ENCODE measurements at regions not wholly inside any gene's neighbourhood (a gene's known extent, or its start where the extent isn't known, plus 50 kb on each side); places are given as distances from the start of the nearest gene placed in this dataset.

DNA sequence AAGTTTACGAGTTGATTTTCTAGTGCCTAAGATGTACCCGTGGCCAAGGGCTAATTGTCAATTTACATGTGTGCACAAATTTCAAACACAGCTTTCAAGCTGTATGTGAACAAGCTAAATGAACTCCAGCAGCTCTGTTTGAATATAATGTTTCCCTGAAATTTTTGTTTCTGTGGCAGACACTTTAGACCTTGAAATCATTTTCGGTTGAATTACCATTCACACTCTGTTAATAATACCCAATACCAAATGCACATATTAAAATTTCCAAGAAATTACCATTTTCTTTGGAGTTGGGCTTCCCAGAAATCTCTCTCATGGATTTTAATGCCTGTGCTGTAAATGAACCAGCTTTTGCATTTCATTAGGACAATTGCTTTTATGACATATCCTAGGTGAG, 506.1 kb upstream of the ID4 start:
- Histone ChIP-seq H3K4me1 (no peaks in the 10 kb centered on the region), H3K9ac (no peak overlapping the region), H2AFZ (no peak overlapping the region), H3K4me3 (ENCODE audit: low read depth, low read length) (no peak overlapping the region), H3K9me3 (ENCODE audit: control insufficient read depth, low read length) (no peaks in the 10 kb centered on the region), H3K27me3 (ENCODE audit: control insufficient read depth, insufficient read depth, low read length) (peaks cover 3% of the 10 kb centered on the region), H3K36me3 (ENCODE audit: control insufficient read depth, insufficient read depth, low read length) (no peaks in the 10 kb centered on the region), H3K4me2 (ENCODE audit: low read length) (no peak overlapping the region), H3K79me2 (no peaks in the 10 kb centered on the region), H3K27ac (no peak overlapping the region)
- TF ChIP-seq, protein P1, sequence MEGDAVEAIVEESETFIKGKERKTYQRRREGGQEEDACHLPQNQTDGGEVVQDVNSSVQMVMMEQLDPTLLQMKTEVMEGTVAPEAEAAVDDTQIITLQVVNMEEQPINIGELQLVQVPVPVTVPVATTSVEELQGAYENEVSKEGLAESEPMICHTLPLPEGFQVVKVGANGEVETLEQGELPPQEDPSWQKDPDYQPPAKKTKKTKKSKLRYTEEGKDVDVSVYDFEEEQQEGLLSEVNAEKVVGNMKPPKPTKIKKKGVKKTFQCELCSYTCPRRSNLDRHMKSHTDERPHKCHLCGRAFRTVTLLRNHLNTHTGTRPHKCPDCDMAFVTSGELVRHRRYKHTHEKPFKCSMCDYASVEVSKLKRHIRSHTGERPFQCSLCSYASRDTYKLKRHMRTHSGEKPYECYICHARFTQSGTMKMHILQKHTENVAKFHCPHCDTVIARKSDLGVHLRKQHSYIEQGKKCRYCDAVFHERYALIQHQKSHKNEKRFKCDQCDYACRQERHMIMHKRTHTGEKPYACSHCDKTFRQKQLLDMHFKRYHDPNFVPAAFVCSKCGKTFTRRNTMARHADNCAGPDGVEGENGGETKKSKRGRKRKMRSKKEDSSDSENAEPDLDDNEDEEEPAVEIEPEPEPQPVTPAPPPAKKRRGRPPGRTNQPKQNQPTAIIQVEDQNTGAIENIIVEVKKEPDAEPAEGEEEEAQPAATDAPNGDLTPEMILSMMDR (IDR thresholded peaks at IDR 0.05): no peak

DNA sequence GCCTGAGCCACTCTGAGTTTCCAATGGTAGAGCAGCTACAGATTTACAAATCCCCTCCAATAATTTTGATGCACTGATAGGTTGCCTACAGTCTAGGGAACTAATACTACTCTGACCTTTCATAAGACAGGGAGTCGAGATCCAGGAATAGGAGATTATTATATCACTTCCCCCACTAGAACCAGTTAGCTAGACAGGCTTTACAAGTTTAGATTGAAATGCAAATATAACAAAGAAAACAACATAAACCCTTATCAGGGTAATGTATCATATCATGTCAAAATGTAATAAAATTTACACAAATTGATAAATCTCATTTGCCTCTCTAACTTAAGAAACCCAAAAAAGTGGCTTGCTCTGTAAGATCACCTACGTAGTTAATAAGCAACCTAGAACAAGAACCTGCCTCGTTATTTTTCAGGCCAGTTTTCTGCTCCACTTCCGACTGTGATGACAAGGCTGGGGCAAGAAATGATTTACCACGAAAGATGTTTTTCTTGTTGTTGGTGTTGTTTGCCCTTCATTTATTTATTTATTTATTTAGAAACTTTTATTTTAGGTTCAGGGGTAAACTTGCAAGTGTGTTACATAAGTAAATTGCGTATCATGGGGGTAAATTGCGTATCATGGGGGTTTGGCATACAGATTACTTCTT, 504.2 kb upstream of the ID4 start:
- H3K27me3 ChIP-seq (ENCODE audit: control insufficient read depth, insufficient read depth, low read length): no peaks in the 10 kb centered on the region
- H3K4me2 ChIP-seq (ENCODE audit: low read length): no peak overlapping the region
- H3K9ac ChIP-seq: no peak overlapping the region
- no peak overlapping the region for H2AFZ ChIP-seq
- no peaks in the 10 kb centered on the region for H3K4me1 ChIP-seq
- no peaks in the 10 kb centered on the region for H3K9me3 ChIP-seq (ENCODE audit: control insufficient read depth, low read length)
- no peak overlapping the region for H3K4me3 ChIP-seq (ENCODE audit: low read depth, low read length)
- TF ChIP-seq, protein P1 (IDR thresholded peaks at IDR 0.05): no peak
- H3K79me2 ChIP-seq: no peaks in the 10 kb centered on the region
- no peak overlapping the region for H3K27ac ChIP-seq
- no peaks in the 10 kb centered on the region for H3K36me3 ChIP-seq (ENCODE audit: control insufficient read depth, insufficient read depth, low read length)

DNA sequence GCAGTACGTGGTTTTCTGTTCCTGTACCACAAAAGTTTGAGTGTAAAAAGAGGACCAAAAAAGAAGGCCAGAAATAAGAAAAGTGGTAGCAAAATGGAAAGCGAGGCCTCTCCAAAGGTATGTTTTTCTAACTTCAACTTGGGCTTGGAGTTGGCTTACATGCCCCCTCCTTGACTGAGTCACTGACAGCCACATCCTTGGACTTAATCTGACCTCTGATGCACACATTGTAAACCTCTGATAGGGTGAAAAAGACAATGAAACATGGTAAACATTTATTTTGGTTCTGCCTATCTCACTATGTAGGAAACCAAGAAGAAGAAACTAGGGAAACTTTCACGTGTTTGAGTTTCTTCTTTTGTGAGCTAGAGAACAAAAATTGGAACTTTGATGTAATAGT, 503.2 kb upstream of the ID4 start:
- Histone ChIP-seq H3K9ac (no peak overlapping the region), H3K9me3 (ENCODE audit: control insufficient read depth, low read length) (no peaks in the 10 kb centered on the region), H2AFZ (no peak overlapping the region), H3K79me2 (no peaks in the 10 kb centered on the region), H3K4me1 (no peaks in the 10 kb centered on the region), H3K4me2 (ENCODE audit: low read length) (no peak overlapping the region), H3K27me3 (ENCODE audit: control insufficient read depth, insufficient read depth, low read length) (no peaks in the 10 kb centered on the region), H3K36me3 (ENCODE audit: control insufficient read depth, insufficient read depth, low read length) (no peaks in the 10 kb centered on the region), H3K27ac (no peak overlapping the region), H3K4me3 (ENCODE audit: low read depth, low read length) (no peak overlapping the region)
- TF ChIP-seq, protein P1 (IDR thresholded peaks at IDR 0.05): no peak

DNA sequence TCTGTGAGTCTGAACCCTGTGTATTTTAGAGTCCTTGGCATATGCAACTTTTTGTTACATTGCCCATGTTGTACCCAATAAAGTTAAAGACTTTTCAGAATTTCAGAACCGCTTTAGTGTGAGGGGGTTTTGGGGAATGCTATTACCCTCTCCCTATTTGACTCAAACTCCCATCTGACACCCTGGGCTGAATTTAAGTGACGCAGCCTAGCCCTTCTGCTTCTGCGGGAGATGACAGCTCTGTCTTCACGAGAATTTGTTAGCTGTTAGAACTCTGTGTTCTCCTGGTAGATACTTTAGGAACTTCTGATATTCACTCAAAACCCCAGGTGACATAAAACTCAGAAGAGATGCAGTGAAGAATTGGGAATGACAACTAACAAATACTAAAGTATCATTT, 500.6 kb upstream of the ID4 start:
- H3K36me3 ChIP-seq (ENCODE audit: control insufficient read depth, insufficient read depth, low read length): no peaks in the 10 kb centered on the region
- no peak overlapping the region for H3K4me2 ChIP-seq (ENCODE audit: low read length)
- no peaks in the 10 kb centered on the region for H3K27me3 ChIP-seq (ENCODE audit: control insufficient read depth, insufficient read depth, low read length)
- H3K9ac ChIP-seq: no peak overlapping the region
- no peaks in the 10 kb centered on the region for H3K9me3 ChIP-seq (ENCODE audit: control insufficient read depth, low read length)
- no peak overlapping the region for H3K4me3 ChIP-seq (ENCODE audit: low read depth, low read length)
- no peak overlapping the region for H2AFZ ChIP-seq
- TF ChIP-seq, protein P1 (IDR thresholded peaks at IDR 0.05): no peak
- H3K27ac ChIP-seq: no peak overlapping the region
- no peaks in the 10 kb centered on the region for H3K4me1 ChIP-seq
- H3K79me2 ChIP-seq: no peaks in the 10 kb centered on the region

DNA sequence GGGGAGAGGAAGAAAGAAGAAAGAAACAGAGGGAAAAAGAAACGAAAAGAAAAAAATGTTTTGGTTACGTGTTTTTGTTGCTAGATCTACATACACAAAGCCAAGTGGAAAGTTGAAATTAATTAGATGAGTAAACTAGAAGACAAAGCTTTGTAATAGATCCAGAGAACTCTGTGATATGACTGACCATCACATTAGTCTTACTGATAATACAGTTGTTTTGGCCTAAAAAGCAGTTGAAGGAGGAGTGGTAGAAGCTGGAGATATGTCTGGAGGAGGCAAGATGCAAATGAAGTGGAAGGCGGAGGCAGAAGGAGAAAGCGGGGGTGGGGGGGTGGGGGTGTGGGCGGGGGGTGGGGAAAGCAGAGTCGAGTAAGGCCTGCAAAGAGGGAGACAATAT, 500.1 kb upstream of the ID4 start:
- Histone ChIP-seq H3K9ac (no peak overlapping the region), H3K9me3 (ENCODE audit: control insufficient read depth, low read length) (no peaks in the 10 kb centered on the region), H3K27me3 (ENCODE audit: control insufficient read depth, insufficient read depth, low read length) (no peaks in the 10 kb centered on the region), H3K27ac (no peak overlapping the region), H3K4me3 (ENCODE audit: low read depth, low read length) (no peak overlapping the region), H3K4me2 (ENCODE audit: low read length) (no peak overlapping the region), H3K36me3 (ENCODE audit: control insufficient read depth, insufficient read depth, low read length) (no peaks in the 10 kb centered on the region), H3K4me1 (no peaks in the 10 kb centered on the region), H3K79me2 (no peaks in the 10 kb centered on the region), H2AFZ (no peak overlapping the region)
- TF ChIP-seq, protein P1 (IDR thresholded peaks at IDR 0.05): no peak

All from parathyroid adenoma (tissue), 2 donors.